ENCODE measurements at regions not wholly inside any gene's neighbourhood (a gene's known extent, or its start where the extent isn't known, plus 50 kb on each side); places are given as distances from the start of the nearest gene placed in this dataset.

DNA sequence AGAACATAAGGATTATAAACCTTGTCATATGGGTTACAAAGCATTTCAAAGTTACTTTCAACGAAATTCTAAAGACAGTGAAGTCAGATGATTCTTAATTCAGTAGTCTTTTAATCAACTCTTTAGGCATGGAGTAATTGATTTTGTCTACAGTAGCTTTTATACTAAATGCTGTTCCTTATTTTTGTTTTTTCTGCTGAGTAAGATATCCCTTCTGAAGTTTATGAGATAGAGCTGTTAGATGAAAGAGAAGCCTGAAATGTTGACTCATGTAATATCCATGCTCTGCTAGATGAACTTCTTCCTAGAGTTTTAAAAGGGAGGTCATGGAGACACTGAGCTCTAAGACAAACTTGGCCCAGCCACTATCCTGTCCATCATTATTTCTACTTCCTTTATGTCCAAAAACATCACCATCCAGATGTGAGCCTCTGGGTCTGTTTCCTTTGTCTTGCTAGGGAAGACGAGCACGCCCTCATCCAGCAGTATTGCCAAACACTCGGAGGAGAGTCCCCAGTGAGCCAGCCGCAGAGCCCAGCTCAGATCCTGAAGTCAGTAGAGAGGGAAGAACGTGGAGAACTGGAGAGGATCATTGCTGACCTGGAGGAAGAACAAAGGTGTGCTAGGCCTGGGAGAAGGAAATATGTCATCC, 550.3 kb downstream of the UTRN start:
- H3K9ac ChIP-seq (ENCODE audit: low read length): no peak overlapping the region
- no peaks in the 10 kb centered on the region for H3K4me1 ChIP-seq (ENCODE audit: low read length)
- H3K9me3 ChIP-seq (ENCODE audit: low read length): no peaks in the 10 kb centered on the region
- no peak overlapping the region for H3K27ac ChIP-seq (ENCODE audit: low read length)
- no peaks in the 10 kb centered on the region for H3K9me2 ChIP-seq (replicated peaks; ENCODE audit: insufficient read depth, low read length)
- no peaks in the 10 kb centered on the region for H3K36me3 ChIP-seq (ENCODE audit: insufficient read depth, low read length)
- no peak overlapping the region for H3K4me2 ChIP-seq (ENCODE audit: low read depth, low read length, poor library complexity, severe bottlenecking)
- no peaks in the 10 kb centered on the region for H3K79me2 ChIP-seq (ENCODE audit: low read length)
- no peak overlapping the region for H2AFZ ChIP-seq (ENCODE audit: low read length)
- no peaks in the 10 kb centered on the region for H3K27me3 ChIP-seq (ENCODE audit: low read length)
- DNase-seq: no peak
- H3K4me3 ChIP-seq (ENCODE audit: low read length): no peak overlapping the region
- H4K20me1 ChIP-seq (ENCODE audit: insufficient read depth, low read depth, low read length): no peaks in the 10 kb centered on the region

DNA sequence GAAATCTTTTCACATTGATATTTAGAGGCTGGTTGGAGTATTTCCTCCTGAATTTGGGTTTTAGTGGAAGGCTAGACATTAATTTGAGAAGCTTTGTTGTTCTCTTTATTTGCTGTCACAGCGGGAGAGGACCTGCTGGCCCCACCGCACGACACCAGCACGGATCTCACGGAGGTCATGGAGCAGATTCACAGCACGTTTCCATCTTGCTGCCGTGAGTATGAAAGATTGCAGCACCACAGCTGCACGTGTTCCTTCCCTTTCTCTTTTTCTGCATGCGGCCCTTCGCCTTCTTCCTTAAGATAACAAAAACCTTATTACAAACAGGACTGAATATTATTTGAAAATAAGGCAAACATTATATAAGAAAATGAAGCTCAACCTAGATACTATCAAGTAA, 555.5 kb downstream of the UTRN start:
- no peak overlapping the region for H3K4me3 ChIP-seq (ENCODE audit: low read length)
- no peak for DNase-seq
- H3K27me3 ChIP-seq (ENCODE audit: low read length): no peaks in the 10 kb centered on the region
- no peaks in the 10 kb centered on the region for H3K79me2 ChIP-seq (ENCODE audit: low read length)
- H3K9me2 ChIP-seq (replicated peaks; ENCODE audit: insufficient read depth, low read length): no peaks in the 10 kb centered on the region
- H3K36me3 ChIP-seq (ENCODE audit: insufficient read depth, low read length): no peaks in the 10 kb centered on the region
- H3K9ac ChIP-seq (ENCODE audit: low read length): no peak overlapping the region
- H3K9me3 ChIP-seq (ENCODE audit: low read length): no peaks in the 10 kb centered on the region
- H3K4me2 ChIP-seq (ENCODE audit: low read depth, low read length, poor library complexity, severe bottlenecking): no peak overlapping the region
- no peaks in the 10 kb centered on the region for H3K4me1 ChIP-seq (ENCODE audit: low read length)
- H4K20me1 ChIP-seq (ENCODE audit: insufficient read depth, low read depth, low read length): no peaks in the 10 kb centered on the region
- no peak overlapping the region for H2AFZ ChIP-seq (ENCODE audit: low read length)
- H3K27ac ChIP-seq (ENCODE audit: low read length): no peak overlapping the region

DNA sequence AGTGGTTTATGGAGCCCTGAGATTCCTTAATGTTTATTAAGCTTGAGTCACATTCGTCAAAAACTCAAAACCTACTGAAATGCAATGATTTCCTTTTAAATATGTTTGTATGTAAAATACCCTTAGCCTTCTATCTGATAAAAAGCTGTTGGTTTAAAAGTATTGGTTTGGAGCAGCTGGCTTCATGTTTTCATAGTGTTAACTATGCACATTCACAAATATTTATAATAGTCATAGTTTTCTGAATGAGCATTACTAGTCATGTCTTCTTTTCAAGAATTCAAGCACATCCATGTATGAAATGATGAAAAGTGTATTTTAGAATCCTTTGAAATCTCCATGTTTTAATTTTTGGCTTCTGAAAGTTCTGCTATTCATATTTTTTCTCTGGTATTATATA, 558.6 kb downstream of the UTRN start:
- Histone ChIP-seq H3K36me3 (ENCODE audit: insufficient read depth, low read length) (no peaks in the 10 kb centered on the region), H3K27ac (ENCODE audit: low read length) (no peak overlapping the region), H3K9me3 (ENCODE audit: low read length) (no peaks in the 10 kb centered on the region), H3K79me2 (ENCODE audit: low read length) (no peaks in the 10 kb centered on the region), H3K4me3 (ENCODE audit: low read length) (no peak overlapping the region), H3K9ac (ENCODE audit: low read length) (no peak overlapping the region), H3K4me2 (ENCODE audit: low read depth, low read length, poor library complexity, severe bottlenecking) (no peak overlapping the region), H3K27me3 (ENCODE audit: low read length) (no peaks in the 10 kb centered on the region), H2AFZ (ENCODE audit: low read length) (no peak overlapping the region), H3K9me2 (replicated peaks; ENCODE audit: insufficient read depth, low read length) (no peaks in the 10 kb centered on the region), H4K20me1 (ENCODE audit: insufficient read depth, low read depth, low read length) (no peaks in the 10 kb centered on the region), H3K4me1 (ENCODE audit: low read length) (no peaks in the 10 kb centered on the region)
- no peak for DNase-seq

DNA sequence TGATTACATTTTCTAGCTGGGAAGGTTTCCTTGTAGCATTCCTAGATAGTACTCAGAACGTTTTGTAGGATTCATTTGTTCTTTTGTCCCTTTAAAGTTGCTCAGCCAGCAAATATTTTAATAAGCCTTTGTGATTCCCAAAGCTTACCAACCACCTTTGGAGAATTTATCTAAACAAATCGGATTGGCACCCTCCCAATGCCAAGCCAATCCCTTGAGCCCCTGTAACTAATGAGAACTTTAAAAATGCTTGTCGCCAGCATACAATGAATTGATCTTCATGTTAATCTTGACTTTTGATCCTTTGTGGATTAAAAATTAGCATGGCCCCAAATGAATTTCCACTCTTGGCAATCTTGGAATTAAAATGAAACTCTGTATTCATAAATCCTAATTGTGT, 559.5 kb downstream of the UTRN start:
- Histone ChIP-seq H3K9ac (ENCODE audit: low read length) (no peak overlapping the region), H2AFZ (ENCODE audit: low read length) (no peak overlapping the region), H3K4me3 (ENCODE audit: low read length) (no peak overlapping the region), H3K27me3 (ENCODE audit: low read length) (no peaks in the 10 kb centered on the region), H3K36me3 (ENCODE audit: insufficient read depth, low read length) (no peaks in the 10 kb centered on the region), H3K4me2 (ENCODE audit: low read depth, low read length, poor library complexity, severe bottlenecking) (no peak overlapping the region), H4K20me1 (ENCODE audit: insufficient read depth, low read depth, low read length) (no peaks in the 10 kb centered on the region), H3K9me3 (ENCODE audit: low read length) (no peaks in the 10 kb centered on the region), H3K79me2 (ENCODE audit: low read length) (no peaks in the 10 kb centered on the region), H3K9me2 (replicated peaks; ENCODE audit: insufficient read depth, low read length) (no peaks in the 10 kb centered on the region), H3K4me1 (ENCODE audit: low read length) (no peaks in the 10 kb centered on the region), H3K27ac (ENCODE audit: low read length) (no peak overlapping the region)
- DNase-seq: no peak

DNA sequence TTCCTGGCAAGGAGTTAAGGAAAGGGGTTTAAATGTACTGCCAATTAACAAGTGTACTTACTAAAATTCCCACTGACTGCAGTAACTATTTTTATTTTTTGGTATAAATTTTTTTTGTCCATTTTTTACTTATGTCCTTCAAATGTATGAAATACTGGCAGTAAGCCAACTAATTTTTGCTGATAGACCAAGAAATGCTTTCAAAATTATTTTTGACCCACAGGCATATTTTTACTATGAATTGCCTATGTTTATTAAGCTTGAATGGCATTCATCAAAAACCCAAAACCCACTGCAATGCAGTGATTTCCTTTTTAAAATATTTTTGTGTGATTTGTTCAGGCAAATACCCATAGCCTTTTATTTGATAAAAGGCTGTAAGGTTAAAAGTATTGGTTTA, 560.1 kb downstream of the UTRN start:
- Histone ChIP-seq H3K27me3 (ENCODE audit: low read length) (no peaks in the 10 kb centered on the region), H3K4me3 (ENCODE audit: low read length) (no peak overlapping the region), H4K20me1 (ENCODE audit: insufficient read depth, low read depth, low read length) (no peaks in the 10 kb centered on the region), H3K9ac (ENCODE audit: low read length) (no peak overlapping the region), H3K79me2 (ENCODE audit: low read length) (no peaks in the 10 kb centered on the region), H3K36me3 (ENCODE audit: insufficient read depth, low read length) (no peaks in the 10 kb centered on the region), H2AFZ (ENCODE audit: low read length) (no peak overlapping the region), H3K9me3 (ENCODE audit: low read length) (no peaks in the 10 kb centered on the region), H3K4me1 (ENCODE audit: low read length) (no peaks in the 10 kb centered on the region), H3K9me2 (replicated peaks; ENCODE audit: insufficient read depth, low read length) (no peaks in the 10 kb centered on the region), H3K4me2 (ENCODE audit: low read depth, low read length, poor library complexity, severe bottlenecking) (no peak overlapping the region), H3K27ac (ENCODE audit: low read length) (no peak overlapping the region)
- DNase-seq: no peak

DNA sequence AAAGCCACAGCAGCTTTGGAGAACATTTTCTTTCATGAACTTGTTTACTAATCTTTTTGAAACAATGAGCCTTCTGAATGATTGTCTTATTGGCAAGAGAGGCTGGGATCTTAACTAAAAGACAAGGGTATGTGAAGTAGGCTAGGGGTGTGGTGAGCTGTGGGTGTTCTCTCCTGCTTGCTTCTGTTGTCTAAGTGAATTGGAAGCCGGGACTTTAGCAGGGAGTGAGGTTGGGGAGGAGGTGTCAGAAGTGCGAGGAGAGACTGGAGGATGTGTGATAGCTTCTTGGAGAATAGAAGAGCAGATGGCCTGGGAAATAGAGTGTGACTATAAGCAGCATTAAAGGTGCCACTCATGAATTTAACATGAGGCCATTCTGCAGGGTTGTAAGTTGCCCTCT, 562.8 kb downstream of the UTRN start:
- no peak overlapping the region for H2AFZ ChIP-seq (ENCODE audit: low read length)
- DNase-seq: no peak
- no peak overlapping the region for H3K9ac ChIP-seq (ENCODE audit: low read length)
- no peaks in the 10 kb centered on the region for H3K79me2 ChIP-seq (ENCODE audit: low read length)
- no peak overlapping the region for H3K27ac ChIP-seq (ENCODE audit: low read length)
- H3K4me2 ChIP-seq (ENCODE audit: low read depth, low read length, poor library complexity, severe bottlenecking): no peak overlapping the region
- no peaks in the 10 kb centered on the region for H3K4me1 ChIP-seq (ENCODE audit: low read length)
- no peaks in the 10 kb centered on the region for H4K20me1 ChIP-seq (ENCODE audit: insufficient read depth, low read depth, low read length)
- no peaks in the 10 kb centered on the region for H3K27me3 ChIP-seq (ENCODE audit: low read length)
- no peaks in the 10 kb centered on the region for H3K9me2 ChIP-seq (replicated peaks; ENCODE audit: insufficient read depth, low read length)
- no peak overlapping the region for H3K4me3 ChIP-seq (ENCODE audit: low read length)
- H3K36me3 ChIP-seq (ENCODE audit: insufficient read depth, low read length): no peaks in the 10 kb centered on the region
- no peaks in the 10 kb centered on the region for H3K9me3 ChIP-seq (ENCODE audit: low read length)

DNA sequence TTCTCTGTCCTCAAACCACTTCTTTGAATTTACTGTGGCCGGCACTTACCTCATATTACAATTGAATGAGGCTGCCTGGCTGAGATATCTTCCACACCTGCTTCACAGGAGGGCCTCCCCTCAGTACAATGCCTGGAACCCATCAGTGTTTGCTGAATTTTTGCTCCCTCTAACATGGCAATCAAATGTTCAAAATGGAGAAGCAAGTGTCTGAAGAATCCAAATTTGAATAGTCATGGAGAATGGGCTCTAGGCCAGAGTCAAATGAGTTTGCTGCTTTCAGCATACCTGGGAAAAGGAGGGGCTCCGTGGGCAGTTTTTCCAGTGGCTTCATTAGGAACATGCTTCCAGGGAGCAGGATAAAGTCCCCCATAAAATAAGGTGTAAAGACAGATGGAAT, 564.8 kb downstream of the UTRN start:
- Histone ChIP-seq H4K20me1 (ENCODE audit: insufficient read depth, low read depth, low read length) (no peaks in the 10 kb centered on the region), H3K4me1 (ENCODE audit: low read length) (no peaks in the 10 kb centered on the region), H3K4me3 (ENCODE audit: low read length) (no peak overlapping the region), H3K27ac (ENCODE audit: low read length) (no peak overlapping the region), H3K36me3 (ENCODE audit: insufficient read depth, low read length) (no peaks in the 10 kb centered on the region), H3K27me3 (ENCODE audit: low read length) (no peaks in the 10 kb centered on the region), H3K9ac (ENCODE audit: low read length) (no peak overlapping the region), H3K79me2 (ENCODE audit: low read length) (no peaks in the 10 kb centered on the region), H3K9me3 (ENCODE audit: low read length) (no peaks in the 10 kb centered on the region), H2AFZ (ENCODE audit: low read length) (no peak overlapping the region), H3K4me2 (ENCODE audit: low read depth, low read length, poor library complexity, severe bottlenecking) (no peak overlapping the region), H3K9me2 (replicated peaks; ENCODE audit: insufficient read depth, low read length) (no peaks in the 10 kb centered on the region)
- DNase-seq: peak; percentile 17

DNA sequence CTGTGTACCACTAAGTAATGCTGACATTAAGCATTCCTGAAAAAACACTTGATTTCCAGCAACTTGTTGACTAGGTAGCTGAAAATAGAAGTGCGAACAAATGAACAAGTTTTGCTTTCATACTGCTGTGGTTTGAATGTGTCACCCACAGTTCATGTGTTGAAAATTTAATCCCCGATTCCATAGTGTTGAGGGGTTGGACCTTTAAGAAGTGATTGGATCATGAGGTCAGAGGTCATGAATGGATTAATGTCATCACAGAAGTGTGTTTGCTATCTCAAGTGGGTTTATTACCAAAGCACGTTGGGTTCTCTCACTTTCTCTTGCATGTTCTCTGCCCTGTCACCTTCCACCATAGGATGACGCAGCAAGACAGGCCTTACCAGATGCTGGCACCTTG, 568.5 kb downstream of the UTRN start:
- no peak for DNase-seq
- Histone ChIP-seq H3K4me3 (ENCODE audit: low read length) (no peak overlapping the region), H2AFZ (ENCODE audit: low read length) (no peak overlapping the region), H3K27me3 (ENCODE audit: low read length) (no peaks in the 10 kb centered on the region), H4K20me1 (ENCODE audit: insufficient read depth, low read depth, low read length) (no peaks in the 10 kb centered on the region), H3K9ac (ENCODE audit: low read length) (no peak overlapping the region), H3K4me1 (ENCODE audit: low read length) (no peaks in the 10 kb centered on the region), H3K79me2 (ENCODE audit: low read length) (no peaks in the 10 kb centered on the region), H3K9me2 (replicated peaks; ENCODE audit: insufficient read depth, low read length) (no peaks in the 10 kb centered on the region), H3K27ac (ENCODE audit: low read length) (no peak overlapping the region), H3K4me2 (ENCODE audit: low read depth, low read length, poor library complexity, severe bottlenecking) (no peak overlapping the region), H3K9me3 (ENCODE audit: low read length) (no peaks in the 10 kb centered on the region), H3K36me3 (ENCODE audit: insufficient read depth, low read length) (no peaks in the 10 kb centered on the region)

DNA sequence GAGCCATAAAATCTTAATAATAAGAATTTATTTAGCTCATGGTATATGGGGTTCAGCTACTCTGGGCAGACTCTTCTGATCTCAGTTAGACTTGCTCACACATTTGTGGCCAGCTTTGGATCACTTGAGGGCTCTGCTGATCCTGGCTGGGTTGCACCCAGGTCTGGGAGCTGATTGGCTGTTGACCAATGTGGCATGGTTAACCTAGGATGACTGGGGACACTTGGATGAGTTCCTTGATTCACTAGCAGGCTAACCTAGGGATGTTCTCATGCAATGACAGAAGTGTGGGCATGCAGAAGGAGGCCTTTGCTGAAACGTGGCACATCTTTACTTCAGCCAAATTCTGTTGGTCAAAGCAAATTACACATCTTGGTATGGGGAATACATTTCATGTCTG, 569.5 kb downstream of the UTRN start:
- Histone ChIP-seq H4K20me1 (ENCODE audit: insufficient read depth, low read depth, low read length) (no peaks in the 10 kb centered on the region), H3K79me2 (ENCODE audit: low read length) (no peaks in the 10 kb centered on the region), H3K4me2 (ENCODE audit: low read depth, low read length, poor library complexity, severe bottlenecking) (no peak overlapping the region), H3K27me3 (ENCODE audit: low read length) (no peaks in the 10 kb centered on the region), H2AFZ (ENCODE audit: low read length) (no peak overlapping the region), H3K4me3 (ENCODE audit: low read length) (no peak overlapping the region), H3K36me3 (ENCODE audit: insufficient read depth, low read length) (no peaks in the 10 kb centered on the region), H3K9me3 (ENCODE audit: low read length) (no peaks in the 10 kb centered on the region), H3K9me2 (replicated peaks; ENCODE audit: insufficient read depth, low read length) (no peaks in the 10 kb centered on the region), H3K27ac (ENCODE audit: low read length) (no peak overlapping the region), H3K9ac (ENCODE audit: low read length) (no peak overlapping the region), H3K4me1 (ENCODE audit: low read length) (no peaks in the 10 kb centered on the region)
- DNase-seq: no peak
